ENCODE measurements at regions not wholly inside any gene's neighbourhood (a gene's known extent, or its start where the extent isn't known, plus 50 kb on each side); places are given as distances from the start of the nearest gene placed in this dataset.

DNA sequence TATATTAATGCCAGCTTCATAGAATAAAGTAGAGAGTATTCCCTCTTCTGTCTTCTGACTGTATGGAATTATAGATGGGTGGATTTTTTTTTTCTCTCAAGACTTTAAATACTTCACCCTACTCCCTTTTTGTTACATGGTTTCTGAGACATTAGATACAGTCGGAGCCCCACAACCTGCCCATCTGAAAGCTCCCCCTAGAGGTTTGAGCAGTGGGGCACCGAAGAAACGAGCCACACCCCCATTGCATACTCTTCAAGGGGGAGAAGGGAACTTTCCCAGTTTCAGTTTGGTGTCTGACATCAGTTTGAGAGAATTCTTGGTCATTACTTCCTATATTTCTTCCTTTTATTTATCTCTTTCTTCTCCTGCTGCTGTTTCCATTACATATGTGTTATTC, 437.6 kb upstream of the AGA start:
- TF ChIP-seq EZH2 (IDR thresholded peaks at IDR 0.05) (no peak), POLR2AphosphoS5 (IDR thresholded peaks at IDR 0.05; ENCODE audit: borderline replicate concordance, low read depth, low read length) (no peak)
